Ammon's horn (tissue), 1 donor: ENCODE measurements at regions not wholly inside any gene's neighbourhood (a gene's known extent, or its start where the extent isn't known, plus 50 kb on each side); places are given as distances from the start of the nearest gene placed in this dataset.

ENCODE experiments used
- DNase-seq: peaks from one replicate; pipeline ENCODE4 v3.0.0-alpha.2; 2016; ENCODE audit warnings: low spot score

DNA sequence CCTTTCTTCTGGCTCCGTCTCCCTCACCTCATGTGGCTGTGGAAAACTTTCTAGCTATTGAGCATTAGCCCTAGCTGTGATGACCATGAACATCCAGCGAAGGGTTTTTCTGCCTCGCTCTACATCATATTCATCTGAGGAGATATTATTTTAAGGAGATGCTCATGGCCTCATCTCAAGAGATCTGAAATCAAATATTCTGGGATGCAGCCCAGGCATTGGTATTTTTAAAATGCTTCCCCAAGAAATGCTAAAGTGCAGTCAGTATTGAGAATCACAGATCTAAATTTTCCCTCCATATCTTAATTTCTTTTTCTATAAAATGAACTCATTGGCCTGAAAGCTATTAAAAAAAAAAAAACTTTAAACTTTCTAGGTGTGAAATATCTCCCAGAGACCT is 238.2 kb upstream of the CELF2 start:
- DNase-seq: no peak

DNA sequence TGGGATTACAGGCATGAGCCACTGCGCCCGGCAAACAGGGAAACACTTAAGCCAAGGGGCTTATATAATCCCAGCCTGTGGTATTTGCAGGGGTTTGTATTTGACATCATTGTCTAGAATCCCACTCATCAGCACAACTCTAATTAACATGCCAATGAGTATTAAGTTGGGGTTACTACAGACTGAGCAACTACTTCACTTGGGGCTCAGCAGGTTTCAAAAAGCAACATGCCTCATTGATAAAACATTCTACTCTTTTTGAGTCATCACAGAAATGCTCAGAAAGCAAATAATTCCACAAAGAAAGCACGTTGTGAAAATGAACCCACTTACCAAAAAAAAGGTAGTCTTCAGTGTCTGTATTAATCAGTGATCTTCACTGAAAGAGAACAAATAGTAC is 236.9 kb upstream of the CELF2 start:
- DNase-seq: no peak

DNA sequence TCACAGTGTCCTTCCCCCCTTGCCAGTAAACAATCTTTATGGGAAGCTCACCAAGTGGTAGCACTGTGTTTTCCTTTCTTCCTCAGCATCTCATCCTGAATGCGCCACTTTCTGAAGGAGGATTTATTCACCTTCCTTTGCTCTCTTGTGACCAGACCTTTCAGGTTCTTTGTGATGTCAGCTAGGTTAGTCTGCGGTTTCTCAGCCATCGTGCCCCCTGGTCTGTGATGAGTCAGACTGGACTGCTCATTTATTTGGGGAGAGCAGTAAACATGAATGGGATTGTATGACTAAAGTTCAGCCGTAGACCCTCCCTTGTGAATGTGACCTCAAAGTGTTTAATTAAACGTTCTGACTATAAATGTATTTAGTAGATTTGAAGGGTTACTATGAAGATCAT is 235.1 kb upstream of the CELF2 start:
- DNase-seq: no peak

DNA sequence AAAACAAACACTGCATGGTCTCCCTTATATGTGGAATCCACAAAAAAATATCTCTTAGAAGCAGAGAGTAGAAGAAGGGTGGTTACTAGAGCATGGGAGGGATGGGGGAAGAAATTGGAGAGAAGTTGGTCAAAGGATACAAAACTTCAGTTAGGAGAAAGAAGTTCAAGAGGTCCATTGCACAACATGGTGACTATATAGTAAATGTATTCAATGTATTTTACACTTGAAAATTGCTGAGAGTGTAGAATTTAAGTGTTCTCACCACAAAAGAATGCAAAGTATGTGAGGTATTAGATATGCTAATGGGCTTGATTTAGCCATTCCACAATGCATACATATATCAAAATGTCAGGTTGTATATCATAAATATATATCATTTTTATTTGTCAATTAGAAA is 232.0 kb upstream of the CELF2 start:
- no peak for DNase-seq

DNA sequence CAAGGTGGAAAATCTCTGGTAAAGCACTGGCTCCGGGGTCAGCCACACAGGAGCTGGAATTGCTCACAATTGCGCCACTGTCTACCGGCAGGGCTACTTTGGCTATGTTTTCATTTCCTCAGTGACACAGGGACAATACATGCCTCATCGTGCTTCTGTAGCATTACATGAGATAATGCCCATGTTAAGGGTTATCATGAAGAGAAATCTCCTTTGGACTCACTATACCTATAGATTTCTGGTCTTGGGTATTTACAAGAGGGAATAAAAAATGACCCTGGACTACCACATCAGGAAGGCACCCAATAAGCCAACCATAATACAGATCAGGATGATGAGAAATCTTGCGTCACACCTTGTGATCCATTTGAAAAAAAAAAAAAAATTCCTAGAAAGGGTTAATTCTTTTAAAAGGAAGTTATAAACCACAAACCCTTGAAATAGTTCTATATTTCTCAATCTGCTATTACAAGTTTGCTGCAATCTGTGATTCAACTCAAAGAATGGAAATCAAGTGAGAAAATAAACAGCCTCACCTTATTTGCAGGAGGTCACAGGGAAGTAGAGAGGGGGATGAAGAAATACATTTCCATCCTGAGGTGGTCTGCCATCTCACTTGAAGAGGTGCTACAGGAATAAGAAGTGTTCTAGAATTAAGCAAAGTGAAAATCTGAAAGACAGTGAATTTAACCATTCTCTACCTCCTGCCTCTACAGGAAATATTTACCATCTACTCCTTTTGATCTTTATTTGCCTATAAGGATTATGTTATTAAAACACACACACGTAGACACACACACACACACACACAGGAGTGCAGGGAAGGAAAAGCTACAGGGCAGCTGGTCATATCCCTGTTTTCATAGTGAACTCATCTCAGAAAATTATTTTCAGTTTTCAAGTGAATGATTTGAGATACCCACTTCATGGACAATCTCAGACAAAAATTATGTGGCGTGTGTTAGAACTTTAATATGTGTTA is 231.3 kb upstream of the CELF2 start:
- no peak for DNase-seq

DNA sequence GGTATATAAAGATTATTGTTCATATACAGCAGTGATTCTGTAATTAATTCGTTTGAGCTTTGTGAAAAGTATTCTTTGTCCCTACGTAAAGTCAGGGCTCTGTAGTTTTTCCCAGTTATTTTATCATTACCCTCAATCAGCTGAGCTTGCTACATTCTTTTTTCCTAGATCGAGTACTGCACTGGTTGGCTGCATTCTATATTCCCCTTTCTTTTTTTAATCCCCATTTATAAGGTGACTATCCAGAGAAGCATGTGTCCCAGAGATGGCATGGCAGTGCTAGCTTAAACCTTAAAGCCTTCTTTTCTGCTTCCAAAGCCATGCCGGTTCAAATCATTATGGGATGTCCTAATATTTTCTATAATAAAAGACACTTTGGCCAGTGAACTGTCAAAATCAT is 230.1 kb upstream of the CELF2 start:
- DNase-seq: no peak

DNA sequence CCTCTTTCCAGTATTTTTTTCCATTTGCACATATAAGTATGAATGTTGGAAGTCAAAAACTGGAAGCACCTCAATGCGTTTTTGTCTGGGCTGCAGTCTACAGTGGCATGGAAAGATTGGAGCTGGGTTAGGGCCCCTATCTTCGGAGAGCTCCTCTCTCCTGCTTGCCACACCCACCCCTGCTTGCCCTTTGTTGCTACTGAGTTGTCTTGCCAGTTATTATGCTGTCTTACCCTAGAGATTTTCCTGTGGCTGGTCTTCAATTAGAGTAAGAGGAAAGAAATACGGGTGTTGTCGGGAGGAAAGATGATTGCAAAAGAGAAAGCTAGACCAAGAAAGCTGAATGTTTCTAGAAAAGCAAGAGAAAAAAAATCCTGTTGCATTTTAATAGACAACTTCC is 228.9 kb upstream of the CELF2 start:
- DNase-seq: no peak

DNA sequence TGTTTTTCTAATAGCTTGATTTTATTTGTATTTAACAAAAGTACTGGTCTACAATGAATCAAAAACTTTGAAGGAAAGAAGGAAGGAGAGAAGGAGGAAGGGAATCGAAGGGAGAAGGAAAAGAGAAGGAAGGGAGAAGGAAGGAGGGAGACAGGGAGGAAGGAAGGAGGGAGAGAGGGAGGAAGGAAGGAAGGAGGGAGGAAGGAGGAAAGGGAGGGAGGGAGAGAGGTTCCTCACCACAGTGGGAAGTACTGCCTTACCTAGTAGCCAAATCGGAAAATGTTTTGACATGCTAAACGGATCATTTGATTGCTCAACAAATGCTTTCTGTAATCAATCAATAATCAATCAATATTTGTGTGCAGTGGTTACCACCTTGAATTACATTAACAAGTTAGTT is 225.8 kb upstream of the CELF2 start:
- no peak for DNase-seq

DNA sequence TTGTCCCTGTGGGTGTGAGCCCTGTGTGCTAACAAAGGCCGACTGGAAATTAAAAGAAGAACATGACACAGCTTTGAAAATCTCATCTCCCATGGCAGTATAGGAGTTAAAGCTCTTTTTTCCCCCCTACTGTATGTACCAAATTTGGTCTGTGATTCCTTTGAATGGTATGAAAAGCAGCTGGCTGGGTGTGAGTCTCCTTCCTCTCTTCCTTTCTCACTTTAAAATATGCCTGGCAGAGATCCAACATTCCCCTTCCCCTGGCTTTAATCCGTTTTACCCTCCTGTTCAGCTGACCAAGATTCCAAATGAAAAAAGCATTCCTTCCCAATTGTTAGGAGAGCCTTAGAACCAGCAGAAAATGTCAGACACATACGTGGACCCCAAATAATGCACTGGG is 225.0 kb upstream of the CELF2 start:
- DNase-seq: no peak

DNA sequence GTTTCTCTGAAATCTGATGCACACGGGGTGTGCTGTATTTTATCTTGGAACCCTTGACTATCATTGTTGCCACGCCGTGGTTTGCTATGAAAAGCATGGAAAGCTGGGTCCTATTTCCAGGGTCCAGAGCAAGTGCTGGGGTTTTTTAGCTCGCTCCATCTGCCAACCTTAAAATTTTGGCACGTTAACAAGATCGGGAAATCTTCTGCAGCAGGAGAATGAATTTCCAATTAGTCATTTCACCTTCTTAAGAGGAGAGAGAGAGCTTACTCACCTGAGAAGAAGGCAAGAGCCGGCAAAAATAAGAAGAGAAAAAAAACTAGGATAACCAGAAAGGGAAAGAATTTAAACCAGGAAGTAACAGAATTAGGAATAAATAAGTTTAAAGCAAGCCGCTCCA is 223.6 kb upstream of the CELF2 start:
- no peak for DNase-seq

DNA sequence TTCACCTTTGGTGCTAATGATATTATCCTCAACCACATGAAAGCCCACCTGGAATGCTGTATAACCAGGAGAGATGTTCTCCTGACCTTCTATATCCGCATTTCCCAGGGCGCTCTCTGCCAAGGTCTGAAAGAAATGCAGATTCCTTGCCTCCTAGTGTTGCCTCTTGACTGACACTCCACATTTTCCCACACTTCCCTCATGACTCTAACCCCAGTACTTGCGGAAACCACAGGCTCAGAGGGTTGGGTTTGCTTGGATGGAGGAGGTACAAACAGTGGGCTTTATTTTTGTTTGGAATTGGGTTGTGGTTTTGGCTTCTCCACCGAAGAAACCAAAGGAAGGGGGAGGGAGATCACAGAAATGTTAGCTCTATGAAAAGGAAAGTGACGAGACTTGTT is 222.9 kb upstream of the CELF2 start:
- no peak for DNase-seq

DNA sequence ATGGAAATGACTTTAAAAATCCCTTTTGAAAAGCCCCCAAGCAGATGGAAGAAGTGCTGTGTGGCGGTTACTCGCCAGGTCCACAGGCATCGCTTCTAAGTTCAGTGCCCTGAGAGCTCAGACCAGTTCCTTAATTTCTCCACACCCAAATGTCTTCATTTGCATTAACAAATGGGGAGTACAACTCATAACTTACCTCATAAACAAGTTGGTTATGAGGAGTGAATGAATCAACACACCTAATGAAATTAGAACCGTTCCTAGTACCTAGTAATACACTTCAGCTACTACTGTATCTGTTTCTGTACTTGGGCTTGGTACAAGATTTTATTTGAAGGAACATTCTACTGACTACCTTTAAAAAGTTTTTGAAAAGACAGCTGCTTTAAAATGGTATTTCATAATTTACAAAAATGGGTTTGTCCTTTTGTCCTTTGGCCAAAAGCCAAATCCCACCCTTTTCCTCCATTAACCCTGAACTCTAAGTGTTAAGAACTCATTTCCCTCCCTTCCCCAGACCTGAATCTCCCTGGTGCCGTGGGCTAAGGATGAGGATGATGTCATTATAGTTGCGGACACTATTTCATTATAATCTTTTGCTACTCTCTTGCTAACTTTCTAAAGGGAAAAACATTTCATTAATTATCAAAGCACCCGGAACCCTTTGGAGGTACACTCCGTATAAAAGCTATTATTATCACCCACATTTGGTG is 221.5 kb upstream of the CELF2 start:
- DNase-seq: no peak

DNA sequence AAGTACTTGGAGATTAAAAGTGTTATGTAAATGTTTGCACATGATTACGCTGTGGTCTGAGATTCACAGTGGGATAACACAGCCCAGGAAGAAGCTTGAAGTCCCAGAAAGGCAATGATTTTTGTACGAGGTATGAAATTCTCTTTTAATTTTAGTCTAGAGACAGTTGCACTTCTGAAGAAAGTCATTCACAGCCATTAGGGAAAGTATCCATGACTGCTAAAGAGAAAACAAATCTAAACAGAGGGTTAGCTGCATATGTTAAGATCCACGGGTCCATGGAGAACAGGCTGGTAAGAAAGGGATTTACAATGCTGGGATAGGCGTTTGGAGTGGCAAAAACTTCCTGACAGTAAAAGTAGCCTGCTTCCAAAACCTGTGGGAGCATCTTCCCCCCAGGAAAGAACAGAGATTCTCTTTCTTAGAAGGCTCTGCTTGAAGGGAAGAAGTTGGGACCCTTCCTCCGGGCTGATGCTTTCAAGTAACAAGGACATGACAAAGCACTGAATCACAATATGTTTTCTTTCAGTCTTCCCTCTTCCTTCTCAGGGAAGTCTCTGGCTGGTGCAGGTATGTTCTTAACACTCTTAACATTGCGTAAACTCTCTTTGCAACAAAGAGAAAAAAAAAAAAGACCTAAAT is 220.8 kb upstream of the CELF2 start:
- no peak for DNase-seq

DNA sequence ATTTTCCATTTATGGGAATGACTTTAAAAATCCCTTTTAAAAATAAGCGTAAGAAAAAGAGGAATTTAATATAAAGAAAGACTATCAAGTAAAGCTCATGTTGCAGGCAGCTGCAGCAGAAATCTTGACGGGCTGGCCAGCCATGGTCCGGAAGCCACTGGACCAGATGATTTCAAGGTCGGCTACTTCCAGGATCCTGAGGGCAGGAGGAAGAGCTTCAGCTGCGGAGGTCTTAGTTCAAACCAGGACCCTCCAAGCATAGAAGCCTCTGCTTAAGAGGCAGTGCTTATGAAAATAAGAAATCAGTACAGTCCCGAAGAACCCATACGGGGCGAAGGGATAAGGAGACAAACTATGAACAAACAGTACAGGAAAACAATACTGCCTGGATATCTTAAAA is 220.2 kb upstream of the CELF2 start:
- DNase-seq: no peak

DNA sequence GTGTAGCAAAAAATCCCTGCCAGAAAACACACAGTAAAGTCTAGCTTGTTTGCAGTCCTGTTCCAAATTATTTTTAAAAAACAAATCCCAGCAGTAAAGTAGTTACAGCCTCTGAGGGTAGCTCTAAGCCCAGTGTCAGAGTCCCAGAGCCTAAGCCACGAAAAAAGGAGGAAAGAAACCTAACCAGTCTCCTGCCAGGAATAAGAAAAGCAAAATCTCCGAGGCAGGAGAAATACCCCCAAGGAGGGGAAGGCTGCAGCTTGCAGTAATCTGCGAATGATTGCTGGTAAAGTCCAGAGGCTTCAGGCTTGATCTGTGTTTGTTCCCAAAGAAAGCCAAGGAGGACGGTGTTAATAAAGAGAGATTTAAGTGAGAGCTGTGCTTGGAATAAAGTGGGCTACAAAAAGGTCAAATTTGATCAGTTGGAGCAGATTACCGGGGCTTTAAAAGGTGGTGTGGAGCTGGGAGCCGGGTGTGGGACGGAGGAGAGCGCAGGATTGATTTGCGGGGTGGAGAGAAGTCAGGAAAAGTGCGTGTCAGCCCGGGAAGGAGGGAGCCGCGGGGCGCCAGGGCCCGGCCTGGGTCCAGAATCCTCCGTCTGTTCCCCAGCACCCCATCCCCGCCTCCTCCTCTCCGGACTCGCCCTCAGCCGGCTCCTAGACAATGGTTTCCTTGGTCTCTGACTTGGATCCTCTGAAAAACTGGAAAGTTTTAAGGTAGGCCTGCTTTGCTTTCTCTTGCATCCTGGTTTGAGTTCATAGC is 219.4 kb upstream of the CELF2 start:
- no peak for DNase-seq

DNA sequence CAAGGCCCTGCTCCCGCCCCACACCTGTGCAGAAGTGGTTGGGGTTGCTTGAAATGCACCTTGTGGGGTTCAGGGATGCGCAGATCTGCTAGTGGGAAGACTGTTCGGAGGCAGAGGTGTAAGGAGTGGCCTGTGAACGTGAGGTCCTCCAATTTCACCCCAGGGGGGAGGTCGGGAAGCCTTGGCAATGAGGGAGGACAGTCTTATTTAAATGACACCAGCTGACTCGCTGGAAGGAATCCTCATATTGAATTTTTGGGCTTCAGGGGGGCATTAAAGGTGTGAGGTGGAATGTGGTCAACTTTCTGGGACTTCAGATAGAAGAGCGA is 218.8 kb upstream of the CELF2 start:
- no peak for DNase-seq

DNA sequence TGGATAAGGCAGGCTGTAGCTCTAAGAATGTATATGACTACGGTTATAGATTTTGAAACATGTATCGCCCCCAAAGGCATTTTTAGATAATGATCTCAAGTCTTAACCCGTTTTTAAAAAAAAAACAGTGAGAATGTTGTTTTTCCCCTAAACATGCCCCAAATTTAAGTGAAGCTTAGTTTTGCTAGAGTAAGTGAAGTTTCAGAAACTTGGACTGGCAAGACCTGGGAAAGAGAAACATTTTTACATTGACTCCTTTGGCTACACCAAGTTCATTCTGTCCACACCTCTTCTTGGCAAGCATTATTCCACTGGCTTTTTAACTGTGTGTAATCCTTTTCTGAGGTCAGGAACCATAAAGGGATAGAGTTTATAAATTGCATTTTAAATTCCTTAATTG is 216.7 kb upstream of the CELF2 start:
- DNase-seq: no peak

DNA sequence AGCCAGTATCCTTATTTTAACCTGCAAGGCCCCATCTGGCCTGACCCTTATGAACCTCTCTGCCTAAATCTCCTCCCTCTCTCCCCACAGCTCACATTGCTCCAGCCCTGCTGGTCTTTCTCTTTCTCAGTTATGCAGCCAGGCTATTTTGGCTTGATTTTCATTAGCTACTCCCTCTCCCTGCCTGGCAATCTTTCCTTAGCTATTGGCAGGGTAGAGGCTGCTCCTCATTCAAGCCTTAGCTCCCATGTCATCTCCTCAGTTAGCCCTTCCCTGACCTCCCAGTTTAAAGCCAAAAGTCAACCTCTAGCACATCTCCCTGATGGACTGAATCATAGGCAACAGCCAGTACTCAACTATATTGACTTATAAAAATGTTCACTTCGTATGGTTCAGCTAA is 214.4 kb upstream of the CELF2 start:
- DNase-seq: peak; percentile 21

DNA sequence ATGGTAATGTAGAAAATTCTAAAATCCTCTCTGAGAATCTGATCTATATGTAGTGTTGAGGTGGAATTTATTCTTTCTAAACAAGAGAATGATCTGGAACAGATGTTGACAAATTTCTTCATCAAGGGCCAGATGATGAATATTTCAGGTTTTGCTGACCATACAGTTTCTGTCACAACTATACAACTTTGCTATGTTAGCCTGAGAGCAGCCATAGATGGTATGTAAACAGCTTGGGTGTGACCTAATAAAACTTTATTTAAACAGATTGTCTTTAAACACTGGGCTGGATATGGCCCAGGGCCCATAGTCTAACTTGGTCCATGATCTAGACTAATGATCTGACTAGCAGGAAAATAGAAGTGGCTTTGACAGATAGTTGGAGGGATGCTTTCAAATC is 213.6 kb upstream of the CELF2 start:
- DNase-seq: no peak

DNA sequence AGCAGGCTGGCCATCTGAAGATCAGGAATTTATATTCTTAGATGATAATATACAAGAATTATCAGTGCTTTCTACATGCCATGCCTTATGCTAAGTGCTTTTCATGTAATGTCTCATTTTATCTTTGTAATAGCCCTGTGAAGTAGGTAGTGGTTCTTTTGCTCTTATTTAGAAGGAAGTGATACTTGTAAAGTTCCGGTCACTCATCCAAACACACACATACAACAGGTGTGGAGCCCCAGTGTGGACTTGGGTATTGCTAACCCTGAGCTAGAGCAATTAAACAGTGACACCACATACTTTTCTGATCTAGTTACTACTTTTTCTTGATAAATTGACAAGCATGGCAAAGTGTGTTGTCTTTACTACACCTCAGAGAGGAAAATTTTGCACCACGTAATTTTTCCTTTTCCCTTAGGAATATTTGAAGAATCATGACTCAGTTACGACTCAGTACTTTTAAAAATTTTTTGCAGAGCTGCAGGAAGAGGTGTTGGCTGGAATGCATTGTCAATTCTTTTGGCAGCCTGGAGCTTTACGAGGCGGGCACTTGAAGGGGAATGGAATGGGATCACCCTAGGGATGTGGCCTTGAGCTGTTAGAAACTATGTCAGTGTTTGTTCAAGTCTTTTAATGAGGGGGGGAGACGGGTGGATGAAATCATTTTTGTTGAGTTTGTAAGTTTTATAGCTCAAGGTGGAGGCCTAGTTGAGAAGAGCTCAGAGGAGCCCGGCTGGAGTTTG is 212.5 kb upstream of the CELF2 start:
- no peak for DNase-seq

DNA sequence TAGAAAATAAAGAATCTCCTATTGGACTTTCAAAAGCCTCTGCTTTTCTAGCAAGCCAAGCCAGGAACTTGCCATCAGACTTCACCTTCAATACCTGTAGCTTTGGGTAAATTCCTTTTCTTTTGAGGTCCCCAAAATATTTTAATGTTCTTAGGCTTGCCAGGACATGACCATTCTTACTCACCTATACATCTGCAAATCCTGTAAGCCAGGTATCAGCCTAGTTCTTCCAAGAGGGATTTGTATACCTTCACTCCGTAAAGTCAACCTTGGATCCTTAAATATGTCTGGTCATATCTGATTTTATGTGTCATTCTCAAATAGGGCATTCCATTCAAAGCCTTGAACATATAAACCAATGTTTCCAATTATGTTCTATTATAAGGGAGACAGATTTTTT is 210.6 kb upstream of the CELF2 start:
- DNase-seq: no peak

DNA sequence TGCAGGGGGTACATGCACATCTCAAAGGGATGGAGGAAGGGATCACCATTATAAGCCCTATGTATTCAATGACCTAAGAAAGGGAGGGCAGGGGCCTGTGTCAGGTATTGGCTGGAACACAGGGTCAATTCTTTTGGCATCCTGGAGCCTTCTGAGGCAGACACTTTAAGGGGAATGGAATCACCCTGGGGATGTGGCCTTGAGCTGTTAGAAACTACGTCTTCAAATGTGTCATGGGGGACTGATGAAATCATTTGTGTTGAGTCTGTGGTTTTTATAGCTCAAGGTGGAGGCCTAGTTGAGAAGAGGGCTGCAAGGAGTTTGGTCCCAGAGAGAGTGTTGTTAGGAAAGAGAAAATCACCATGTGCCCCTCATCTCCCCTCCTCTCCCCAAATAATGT is 206.1 kb upstream of the CELF2 start:
- DNase-seq: no peak
